ENCODE measurements at regions not wholly inside any gene's neighbourhood (a gene's known extent, or its start where the extent isn't known, plus 50 kb on each side); places are given as distances from the start of the nearest gene placed in this dataset.
"Not testable (repeated sequence)": the region's sequence is repeated elsewhere in the genome, so short reads cannot be mapped to it uniquely, and the experiment has no call there.

GRCh38 chrX:79026742-79027141 lies 81.6 kb downstream of the P2RY10 start:
- DNase-seq (ENCODE audit: low read depth in 1 of 2, low spot score in 1 of 2); in situ Hi-C loops (cut with HindIII; ENCODE audit: low pct_unique_long_range_greater_than_20kb, low sequenced_read_pairs): not testable (repeated sequence)

- in situ Hi-C loops (cut with HindIII; ENCODE audit: low pct_unique_long_range_greater_than_20kb, low sequenced_read_pairs), result no loop called here
- no peak for DNase-seq (ENCODE audit: low read depth in 1 of 2, low spot score in 1 of 2)
Measured at GRCh38 chrX:79035421-79035820, 90.2 kb downstream of the P2RY10 start.

DNA sequence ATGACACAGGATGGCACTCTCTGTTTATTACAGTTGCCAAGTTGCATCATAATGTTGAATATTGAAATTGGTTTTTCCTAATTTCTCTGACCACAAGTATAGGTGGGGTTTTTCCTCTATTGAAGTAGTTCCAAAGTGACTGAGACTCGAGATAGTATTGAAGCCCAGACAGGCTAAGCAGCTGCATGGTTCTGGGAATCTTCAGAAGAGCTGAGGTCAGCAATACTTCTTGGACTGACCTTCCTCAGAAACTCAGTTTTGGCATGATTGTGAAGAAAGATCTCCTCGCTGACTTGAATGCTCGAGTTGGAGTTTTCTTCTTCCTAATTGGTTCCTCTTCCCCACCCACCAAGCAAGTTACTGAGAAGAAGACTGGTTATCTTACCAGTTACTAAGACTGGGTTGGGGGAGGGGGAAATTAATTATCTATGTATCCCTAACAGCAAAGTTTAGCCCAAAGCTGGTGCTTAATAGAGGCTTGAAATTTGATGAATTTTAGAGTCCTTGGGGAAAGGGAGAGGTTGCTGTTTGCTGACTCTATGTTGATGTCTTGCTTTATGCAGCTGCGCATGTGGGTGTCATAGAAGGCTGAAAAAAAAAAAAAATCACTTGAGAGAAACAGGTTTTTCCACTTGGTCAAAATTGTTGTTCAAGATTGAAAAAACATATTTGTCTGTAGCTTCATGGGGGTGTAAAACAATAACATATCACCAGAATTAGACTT lies 91.1 kb downstream of the P2RY10 start:
- in situ Hi-C loops (cut with HindIII; ENCODE audit: low pct_unique_long_range_greater_than_20kb, low sequenced_read_pairs), result no loop called here
- TF ChIP-seq JUND (IDR thresholded peaks at IDR 0.05; ENCODE audit: low read depth), result no peak
- DNase-seq (ENCODE audit: low read depth in 1 of 2, low spot score in 1 of 2), result no peak

More at GRCh38 chrX:79035421-79035820, 90.2 kb downstream of the P2RY10 start:
- TF ChIP-seq JUND (IDR thresholded peaks at IDR 0.05; ENCODE audit: low read depth), result no peak

GRCh38 chrX:79065696-79066095 lies 78.8 kb upstream of the GPR174 start:
- in situ Hi-C loops (cut with HindIII; ENCODE audit: low pct_unique_long_range_greater_than_20kb, low sequenced_read_pairs), result no loop called here
- no peak for TF ChIP-seq JUND (IDR thresholded peaks at IDR 0.05; ENCODE audit: low read depth)
- DNase-seq (ENCODE audit: low read depth in 1 of 2, low spot score in 1 of 2), result no peak

DNA sequence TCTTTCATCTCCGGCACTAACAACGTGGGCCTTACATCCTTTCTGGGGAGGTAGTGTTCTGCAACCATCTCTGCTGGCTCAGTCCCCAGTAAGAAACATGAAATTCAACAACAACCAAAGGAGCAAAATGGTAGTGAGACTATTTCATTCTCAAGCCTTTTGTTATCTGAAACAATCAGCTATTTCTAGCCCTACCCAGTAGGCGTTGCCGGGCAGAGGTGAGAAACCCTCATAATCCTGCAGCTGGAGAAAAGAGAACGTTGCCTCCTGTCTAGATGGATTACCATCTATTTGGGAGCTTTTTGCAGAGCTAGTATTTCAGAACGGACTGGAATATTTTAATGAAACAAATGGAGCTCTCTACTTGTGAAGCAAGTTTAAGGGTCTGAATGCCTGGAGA lies 66.4 kb upstream of the GPR174 start:
- in situ Hi-C loops (cut with HindIII; ENCODE audit: low pct_unique_long_range_greater_than_20kb, low sequenced_read_pairs), result no loop called here
- no peak for DNase-seq (ENCODE audit: low read depth in 1 of 2, low spot score in 1 of 2)
- TF ChIP-seq JUND (IDR thresholded peaks at IDR 0.05; ENCODE audit: low read depth), result no peak

GRCh38 chrX:79079477-79079876 lies 65.0 kb upstream of the GPR174 start:
- no peak for DNase-seq (ENCODE audit: low read depth in 1 of 2, low spot score in 1 of 2)
- TF ChIP-seq JUND (IDR thresholded peaks at IDR 0.05; ENCODE audit: low read depth), result no peak
- in situ Hi-C loops (cut with HindIII; ENCODE audit: low pct_unique_long_range_greater_than_20kb, low sequenced_read_pairs), result no loop called here

DNA sequence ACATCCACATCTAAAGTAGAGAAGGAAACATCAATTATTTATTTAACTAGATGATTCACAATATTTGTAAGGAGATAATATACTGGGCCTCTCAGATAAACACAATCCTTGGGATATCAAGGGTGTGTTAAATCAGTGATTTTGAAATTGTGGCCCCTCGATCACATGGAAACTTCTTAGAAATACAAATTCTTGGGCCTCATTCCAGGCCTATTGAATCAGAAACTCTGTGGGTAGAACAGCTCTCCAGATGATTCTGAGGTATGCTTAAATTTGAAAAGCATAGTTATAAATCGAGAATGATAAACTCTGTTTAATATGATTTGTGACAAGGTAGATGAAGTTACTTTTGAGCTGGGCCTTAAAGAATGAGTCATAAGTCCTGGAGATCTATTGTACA lies 64.3 kb upstream of the GPR174 start:
- in situ Hi-C loops (cut with HindIII; ENCODE audit: low pct_unique_long_range_greater_than_20kb, low sequenced_read_pairs), result no loop called here
- DNase-seq (ENCODE audit: low read depth in 1 of 2, low spot score in 1 of 2), result no peak

GRCh38 chrX:79081895-79082512 lies 62.5 kb upstream of the GPR174 start:
- DNase-seq (ENCODE audit: low read depth in 1 of 2, low spot score in 1 of 2), result peak in 1 of 2 experiments; percentile 51
- in situ Hi-C loops (cut with HindIII; ENCODE audit: low pct_unique_long_range_greater_than_20kb, low sequenced_read_pairs), result no loop called here

More for the DNA sequence above, 64.3 kb upstream of the GPR174 start:
- TF ChIP-seq JUND (IDR thresholded peaks at IDR 0.05; ENCODE audit: low read depth), result no peak

GRCh38 chrX:79082899-79083298 lies 61.6 kb upstream of the GPR174 start:
- no peak for TF ChIP-seq JUND (IDR thresholded peaks at IDR 0.05; ENCODE audit: low read depth)
- DNase-seq (ENCODE audit: low read depth in 1 of 2, low spot score in 1 of 2), result no peak
- in situ Hi-C loops (cut with HindIII; ENCODE audit: low pct_unique_long_range_greater_than_20kb, low sequenced_read_pairs), result no loop called here

More at GRCh38 chrX:79081895-79082512, 62.5 kb upstream of the GPR174 start:
- no peak for TF ChIP-seq JUND (IDR thresholded peaks at IDR 0.05; ENCODE audit: low read depth)

DNA sequence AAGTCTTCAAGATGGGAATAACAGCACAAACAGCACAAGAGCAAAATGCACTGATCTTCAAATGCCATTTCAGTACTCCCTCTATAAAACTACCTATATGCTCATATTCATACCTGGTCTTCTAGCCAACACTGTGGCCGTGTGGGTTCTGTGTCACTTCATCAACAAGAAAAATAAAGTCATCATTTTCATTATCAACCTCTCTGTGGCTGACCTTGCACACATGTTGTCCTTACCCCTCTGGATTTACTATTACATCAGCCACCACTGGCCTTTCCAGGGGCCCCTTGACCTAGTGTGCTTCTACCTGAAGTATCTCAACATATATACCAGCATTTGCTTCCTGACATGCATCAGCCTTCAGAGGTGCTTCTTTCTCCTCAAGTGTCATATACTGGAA lies 59.6 kb upstream of the GPR174 start:
- no peak for DNase-seq (ENCODE audit: low read depth in 1 of 2, low spot score in 1 of 2)
- TF ChIP-seq JUND (IDR thresholded peaks at IDR 0.05; ENCODE audit: low read depth), result no peak
- in situ Hi-C loops (cut with HindIII; ENCODE audit: low pct_unique_long_range_greater_than_20kb, low sequenced_read_pairs), result no loop called here

GRCh38 chrX:79089896-79090584 lies 54.4 kb upstream of the GPR174 start:
- no peak for TF ChIP-seq JUND (IDR thresholded peaks at IDR 0.05; ENCODE audit: low read depth)
- DNase-seq (ENCODE audit: low read depth in 1 of 2, low spot score in 1 of 2), result no peak
- in situ Hi-C loops (cut with HindIII; ENCODE audit: low pct_unique_long_range_greater_than_20kb, low sequenced_read_pairs), result no loop called here

GRCh38 chrX:79094075-79094832 lies 50.2 kb upstream of the GPR174 start:
- in situ Hi-C loops (cut with HindIII; ENCODE audit: low pct_unique_long_range_greater_than_20kb, low sequenced_read_pairs), result no loop called here
- TF ChIP-seq JUND (IDR thresholded peaks at IDR 0.05; ENCODE audit: low read depth), result no peak
- DNase-seq (ENCODE audit: low read depth in 1 of 2, low spot score in 1 of 2), result no peak

Measured in T47D (cell line).